ENCODE measurements at regions not wholly inside any gene's neighbourhood (a gene's known extent, or its start where the extent isn't known, plus 50 kb on each side); places are given as distances from the start of the nearest gene placed in this dataset.

GRCh38 chr2:19550750-19551149 lies 192.3 kb upstream of the OSR1 start:
- no peak for DNase-seq (ENCODE audit: low read depth in 2 of 2)

- DNase-seq (ENCODE audit: low read depth in 2 of 2): no peak
These were observed 191.4 kb upstream of the OSR1 start for GRCh38 chr2:19549821-19550220.

- DNase-seq (ENCODE audit: low read depth in 2 of 2): no peak
These were observed 189.7 kb upstream of the OSR1 start for GRCh38 chr2:19548116-19548515.

- DNase-seq (ENCODE audit: low read depth in 2 of 2): no peak
These were observed 188.9 kb upstream of the OSR1 start for GRCh38 chr2:19547321-19547720.

GRCh38 chr2:19545507-19545906 lies 187.1 kb upstream of the OSR1 start:
- no peak for DNase-seq (ENCODE audit: low read depth in 2 of 2)

- DNase-seq (ENCODE audit: low read depth in 2 of 2): no peak
These were observed 185.4 kb upstream of the OSR1 start for GRCh38 chr2:19543663-19544383.

- DNase-seq (ENCODE audit: low read depth in 2 of 2): no peak
These were observed 184.6 kb upstream of the OSR1 start for GRCh38 chr2:19542796-19543662.

GRCh38 chr2:19541884-19542283 lies 183.5 kb upstream of the OSR1 start:
- no peak for DNase-seq (ENCODE audit: low read depth in 2 of 2)

- no peak for DNase-seq (ENCODE audit: low read depth in 2 of 2)
These were observed 182.5 kb upstream of the OSR1 start for GRCh38 chr2:19540739-19541525.

GRCh38 chr2:19538411-19538963 lies 180.1 kb upstream of the OSR1 start:
- DNase-seq (ENCODE audit: low read depth in 2 of 2): peak; percentile 34 to 70

- no peak for DNase-seq (ENCODE audit: low read depth in 2 of 2)
These were observed 177.7 kb upstream of the OSR1 start for GRCh38 chr2:19536136-19536535.

- DNase-seq (ENCODE audit: low read depth in 2 of 2): no peak
These were observed 174.2 kb upstream of the OSR1 start for GRCh38 chr2:19532547-19533196.

GRCh38 chr2:19529677-19530076 lies 171.3 kb upstream of the OSR1 start:
- no peak for DNase-seq (ENCODE audit: low read depth in 2 of 2)

- no peak for DNase-seq (ENCODE audit: low read depth in 2 of 2)
These were observed 169.3 kb upstream of the OSR1 start for GRCh38 chr2:19527771-19528170.

- no peak for DNase-seq (ENCODE audit: low read depth in 2 of 2)
These were observed 166.9 kb upstream of the OSR1 start for GRCh38 chr2:19525313-19525712.

GRCh38 chr2:19519045-19519444 lies 160.6 kb upstream of the OSR1 start:
- DNase-seq (ENCODE audit: low read depth in 2 of 2): no peak

- DNase-seq (ENCODE audit: low read depth in 2 of 2): no peak
These were observed 148.7 kb upstream of the OSR1 start for GRCh38 chr2:19507137-19507536.

- no peak for DNase-seq (ENCODE audit: low read depth in 2 of 2)
These were observed 147.0 kb upstream of the OSR1 start for GRCh38 chr2:19505199-19506136.

GRCh38 chr2:19504400-19505198 lies 146.2 kb upstream of the OSR1 start:
- DNase-seq (ENCODE audit: low read depth in 2 of 2): no peak

All from lung microvascular endothelial cell (primary cell).